Hepatic stellate cell (primary cell): ENCODE measurements at regions not wholly inside any gene's neighbourhood (a gene's known extent, or its start where the extent isn't known, plus 50 kb on each side); places are given as distances from the start of the nearest gene placed in this dataset.
"Not testable (repeated sequence)": the region's sequence is repeated elsewhere in the genome, so short reads cannot be mapped to it uniquely, and the experiment has no call there.

Source experiments
- DNase-seq: peaks from one replicate; pipeline ENCODE4 v3.0.0; 2011; ENCODE audit warnings: low spot score

GRCh38 chr11:128157423-128158298, 429.7 kb downstream of the ETS1 start:
- peak; percentile 30 for DNase-seq

GRCh38 chr11:128156486-128156885, 430.9 kb downstream of the ETS1 start:
- no peak for DNase-seq

DNA sequence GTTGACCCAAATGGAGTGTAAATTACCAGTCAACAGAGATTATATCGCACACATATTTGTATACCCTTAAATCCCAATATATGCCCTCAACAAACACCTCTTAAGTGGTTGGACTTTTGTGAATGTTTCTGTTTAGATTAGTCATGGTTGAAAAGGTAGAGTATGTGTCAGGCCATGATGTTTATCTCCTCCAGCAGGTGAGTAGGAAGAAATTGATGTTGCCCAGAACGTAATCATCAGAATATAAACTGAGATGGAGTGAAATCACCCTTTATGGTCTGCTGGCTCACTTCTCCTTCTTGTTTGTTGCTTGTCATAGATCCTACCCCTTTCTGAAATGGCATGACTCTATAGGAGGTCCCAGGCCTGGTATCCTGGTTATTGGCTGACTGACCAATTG, 431.8 kb downstream of the ETS1 start:
- no peak for DNase-seq

DNA sequence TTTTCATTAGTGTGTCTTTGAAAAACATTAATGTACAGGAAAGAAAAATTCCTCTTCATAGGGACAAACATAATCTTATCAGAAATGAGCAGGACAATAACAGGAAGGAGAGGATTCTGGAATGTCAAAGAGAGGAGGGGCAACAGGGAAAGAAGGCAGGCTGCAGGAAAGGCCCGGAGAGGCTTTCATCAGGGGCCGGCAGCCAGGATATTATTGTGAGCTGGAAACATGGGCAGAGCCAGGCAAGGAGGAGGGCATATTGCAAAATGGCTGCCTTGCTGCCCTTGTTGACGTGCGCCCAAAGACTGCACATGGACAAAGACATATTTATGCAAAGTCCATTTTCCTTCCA, 433.7 kb downstream of the ETS1 start:
- DNase-seq: no peak

DNA sequence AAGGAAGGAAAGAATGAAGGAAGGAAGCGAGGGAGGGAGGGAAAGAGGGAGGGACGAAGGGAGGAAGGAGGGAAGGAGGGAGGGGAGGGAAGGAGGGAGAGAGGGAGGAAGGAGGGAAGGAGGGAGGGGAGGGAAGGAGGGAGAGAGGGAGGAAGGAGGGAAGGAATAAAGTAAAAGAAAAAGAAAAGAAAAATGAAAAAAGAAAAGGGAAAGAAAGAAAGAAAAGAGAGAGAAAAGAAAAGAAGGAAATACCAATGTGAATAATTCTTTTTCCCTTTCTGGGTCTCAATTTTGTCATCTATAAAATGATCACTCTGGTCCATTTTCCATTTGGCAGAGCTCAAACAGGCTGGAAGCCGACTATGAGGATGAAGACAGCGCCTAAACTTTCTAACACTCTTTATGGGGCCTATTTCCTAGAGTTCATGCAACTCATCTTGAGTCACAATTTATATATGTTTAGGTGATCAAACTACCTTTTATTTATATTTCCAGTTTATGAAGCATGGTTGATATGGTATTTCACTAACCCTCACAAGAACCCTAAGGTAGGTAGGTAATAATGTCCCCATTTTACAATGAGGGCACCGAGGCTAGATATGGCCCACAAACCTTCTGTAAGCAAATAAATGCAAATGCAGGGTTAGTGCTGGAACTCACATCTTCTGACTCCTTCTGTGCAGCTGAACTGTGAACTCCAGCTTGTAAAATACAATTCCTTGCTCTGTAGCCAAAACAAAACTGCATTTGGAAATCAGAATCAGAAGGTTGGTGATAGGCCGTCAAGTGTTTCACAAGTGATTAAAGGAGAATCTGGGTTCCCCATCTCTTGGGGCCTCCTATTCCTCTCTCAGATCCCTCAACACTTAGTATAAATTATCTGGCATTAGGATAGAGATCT, 434.3 kb downstream of the ETS1 start:
- DNase-seq: no peak

- no peak for DNase-seq
These were observed 435.6 kb downstream of the ETS1 start for GRCh38 chr11:128151780-128152179.

DNA sequence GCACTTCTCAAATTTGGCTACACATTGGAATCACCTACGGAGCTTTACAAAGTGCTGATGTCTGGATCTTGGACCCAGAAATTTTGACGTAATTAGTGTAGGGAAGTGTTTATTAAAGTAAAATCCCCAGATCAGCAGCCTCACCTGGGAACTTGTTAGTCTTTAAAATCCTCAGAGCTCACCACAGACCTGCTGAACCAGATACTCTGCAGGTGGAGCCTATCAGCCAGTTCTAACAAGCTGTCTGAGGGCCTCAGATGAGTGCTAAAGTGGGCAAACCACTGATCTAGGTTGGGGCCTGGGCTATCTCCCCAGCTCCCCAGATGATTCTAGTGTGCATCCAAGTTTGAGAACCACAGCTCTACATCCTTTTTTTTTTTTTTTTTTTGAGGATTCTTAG, 436.0 kb downstream of the ETS1 start:
- no peak for DNase-seq

- DNase-seq: no peak
These were observed 439.1 kb downstream of the ETS1 start for GRCh38 chr11:128148208-128148607.

DNA sequence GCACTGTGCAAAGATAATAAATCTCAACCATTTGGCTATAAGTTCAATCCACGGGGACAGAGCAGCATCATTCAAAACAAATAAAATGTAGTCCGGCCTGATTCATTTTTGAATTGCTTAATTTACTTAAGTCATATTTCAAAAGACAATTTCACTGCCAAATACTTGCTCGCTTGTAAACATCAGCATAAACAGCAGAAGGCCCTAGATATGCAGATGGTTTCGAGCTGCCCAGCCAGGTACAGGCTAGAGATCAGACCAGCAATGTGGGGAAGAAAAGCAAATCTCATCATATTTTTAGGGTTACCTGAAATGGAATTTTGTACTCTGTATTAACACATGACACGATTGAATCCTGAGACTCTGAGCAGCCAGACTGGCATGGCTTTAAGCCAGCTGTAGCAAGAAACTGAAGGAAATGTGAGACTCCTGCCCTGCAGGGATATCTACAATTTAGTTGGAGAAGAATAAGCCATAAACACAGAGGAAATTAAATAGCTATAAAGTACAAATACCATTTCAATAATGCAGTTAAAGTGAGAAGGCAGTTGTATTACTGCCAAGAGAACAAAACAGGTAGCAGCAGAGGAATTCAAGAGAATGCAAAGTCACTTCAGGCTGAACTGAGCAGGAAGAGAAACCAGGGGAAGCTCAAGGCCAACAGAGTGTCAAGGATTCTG, 440.3 kb downstream of the ETS1 start:
- no peak for DNase-seq

- not testable (repeated sequence) for DNase-seq
These were observed 447.1 kb downstream of the ETS1 start for GRCh38 chr11:128140293-128140692.

- no peak for DNase-seq
These were observed 451.9 kb downstream of the ETS1 start for GRCh38 chr11:128135451-128135850.

- DNase-seq: no peak
These were observed 453.9 kb downstream of the ETS1 start for GRCh38 chr11:128133501-128133900.

- DNase-seq: no peak
These were observed 457.3 kb downstream of the ETS1 start for GRCh38 chr11:128130052-128130451.

DNA sequence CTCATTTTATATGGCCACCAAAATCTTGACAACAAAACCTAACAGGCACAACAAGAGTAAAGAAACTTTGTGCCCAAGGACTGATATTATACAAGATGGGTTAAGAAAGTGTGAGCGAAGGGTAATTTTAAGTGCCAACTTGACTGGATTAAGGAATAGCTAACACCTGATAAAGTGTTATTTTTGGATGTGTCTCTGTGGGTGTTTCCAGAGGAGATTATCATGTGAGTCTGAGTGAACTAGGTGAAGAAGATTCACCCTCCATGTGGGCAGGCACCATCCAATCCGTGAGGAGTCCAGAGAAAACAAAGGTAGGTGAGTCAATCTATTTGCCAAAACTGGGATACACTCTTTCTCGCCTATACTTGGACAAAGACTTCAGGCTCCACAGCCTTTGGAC, 461.6 kb downstream of the ETS1 start:
- no peak for DNase-seq

DNA sequence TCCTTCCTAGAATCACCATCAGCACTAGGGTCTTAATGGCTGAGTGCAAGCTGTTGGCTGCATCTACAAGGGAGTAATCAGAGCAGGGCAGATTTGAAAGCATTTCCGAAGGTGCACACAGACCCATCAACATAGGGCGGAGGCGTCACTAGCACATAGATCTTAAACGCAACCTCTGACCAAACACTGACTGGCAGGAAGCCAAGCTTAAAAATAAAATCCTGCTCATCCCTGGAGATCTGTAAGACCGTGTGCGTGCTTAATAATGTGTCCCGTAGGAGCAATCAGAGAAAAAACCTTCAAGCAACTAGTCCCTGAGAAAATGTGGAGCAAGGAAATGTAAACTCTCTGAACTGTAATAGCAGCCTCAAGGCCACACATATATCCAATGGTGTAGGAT, 470.5 kb downstream of the ETS1 start:
- no peak for DNase-seq

- no peak for DNase-seq
These were observed 470.9 kb downstream of the ETS1 start for GRCh38 chr11:128116447-128116846.

- DNase-seq: no peak
These were observed 481.4 kb downstream of the ETS1 start for GRCh38 chr11:128105950-128106349.

DNA sequence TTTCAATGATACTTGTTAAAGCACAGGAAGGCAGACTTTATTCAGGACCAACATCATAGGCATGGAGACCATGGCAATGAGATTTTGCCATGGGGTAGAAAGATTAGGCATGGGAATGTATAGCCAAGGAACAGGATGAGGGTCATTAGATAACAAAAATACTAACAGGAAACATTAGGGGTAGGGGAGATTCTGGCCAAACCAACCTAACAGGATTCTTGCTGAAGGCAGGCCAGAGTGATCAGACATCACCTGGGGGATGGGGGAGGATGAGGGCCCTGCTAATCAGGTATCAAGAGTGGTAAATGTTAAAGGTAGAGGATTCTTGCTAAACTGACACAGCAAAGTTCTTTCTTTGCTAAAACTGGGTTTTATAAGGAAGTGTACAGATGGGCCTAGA, 481.8 kb downstream of the ETS1 start:
- DNase-seq: no peak

GRCh38 chr11:128103278-128103873, 484.0 kb downstream of the ETS1 start:
- no peak for DNase-seq

DNA sequence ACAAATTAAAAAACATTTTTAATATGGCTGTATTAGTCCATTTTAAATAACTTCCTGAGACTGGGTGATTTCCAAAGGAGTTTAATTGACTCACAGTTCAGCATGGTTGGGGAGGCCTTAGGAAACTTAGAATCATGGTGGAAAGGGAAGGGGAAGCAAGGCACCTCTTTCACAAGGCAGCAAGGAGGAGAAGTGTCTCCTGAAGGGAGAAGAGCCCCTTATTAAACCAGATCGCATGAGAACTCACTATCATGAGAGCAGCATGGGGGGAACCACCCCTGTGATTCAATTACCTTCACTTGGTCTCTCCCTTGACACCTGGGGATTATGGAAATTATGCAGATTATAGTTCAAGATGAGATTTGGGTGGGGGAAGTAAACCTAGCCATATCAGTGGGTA, 488.6 kb downstream of the ETS1 start:
- no peak for DNase-seq

DNA sequence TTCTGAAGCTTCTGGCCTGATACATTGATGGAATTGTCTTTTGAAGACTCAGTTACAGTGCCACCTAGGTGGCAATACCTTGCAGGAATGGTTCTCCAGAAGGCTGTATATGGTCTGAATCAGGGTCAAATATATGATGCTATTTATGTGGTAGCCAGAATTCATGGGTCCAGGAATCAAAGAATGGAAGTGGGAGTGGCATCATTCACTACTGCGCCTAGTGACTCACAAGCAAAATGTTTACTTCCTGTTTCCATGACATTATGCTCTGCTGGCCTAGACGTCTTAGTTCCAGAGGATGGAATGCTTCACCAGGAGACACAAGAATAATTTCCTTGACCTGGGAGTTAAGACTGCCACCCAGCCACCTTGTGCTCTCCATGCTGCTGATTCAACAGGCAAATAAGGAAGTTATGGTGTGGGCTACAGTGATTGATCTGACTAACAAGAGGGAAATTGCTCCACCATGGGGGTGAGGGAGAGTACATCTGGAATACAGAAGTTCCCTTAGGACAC, 491.8 kb downstream of the ETS1 start:
- DNase-seq: peak; percentile 2

DNA sequence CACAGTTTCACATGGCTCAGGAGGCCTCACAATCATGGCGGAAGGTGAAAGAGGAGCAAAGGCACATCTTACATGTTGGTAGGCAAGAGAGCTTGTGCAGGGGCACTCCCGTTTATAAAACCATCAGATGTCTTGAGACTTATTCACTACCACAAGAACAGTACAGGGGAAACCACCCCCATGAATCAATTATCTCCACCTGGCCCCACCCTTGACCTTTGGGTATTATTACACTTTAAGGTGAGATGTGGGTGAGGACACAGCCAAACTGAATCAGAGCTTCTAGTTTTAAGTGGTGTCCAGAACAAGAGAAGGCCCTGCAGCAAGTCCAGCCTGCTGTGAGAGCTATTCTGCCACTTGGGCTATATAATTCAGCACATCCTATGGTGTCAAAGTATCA, 493.7 kb downstream of the ETS1 start:
- DNase-seq: no peak
